GM12892 (cell line): ENCODE measurements at regions not wholly inside any gene's neighbourhood (a gene's known extent, or its start where the extent isn't known, plus 50 kb on each side); places are given as distances from the start of the nearest gene placed in this dataset.
A peak's percentile ranks its signal among the peaks of the same experiment; 100 is the strongest.

Source experiments
- DNase-seq: peaks from one replicate; pipeline ENCODE4 v3.0.0; 2011; ENCODE audit not compliant: insufficient read length
- FAIRE-seq: peaks from 2 replicates; lab custom pipeline; 2011; peaks lifted over from hg19 to GRCh38; lab: Jason Lieb, UNC
- POLR2A ChIP-seq: IDR thresholded peaks from 2 replicates; pipeline ENCODE4 v1.6.1; 2011; ENCODE audit warnings: low read depth, low read length, control low read depth
- POLR2AphosphoS5 ChIP-seq: IDR thresholded peaks from 2 replicates; pipeline ENCODE4 v1.6.1; 2011; ENCODE audit warnings: low read depth, low read length, control low read depth
- TAF1 ChIP-seq: IDR thresholded peaks from 2 replicates; pipeline ENCODE4 v1.6.1; 2011; ENCODE audit warnings: low read depth, mild to moderate bottlenecking, control low read depth, low read length, borderline replicate concordance

- DNase-seq (peak; percentile 8), FAIRE-seq (no peak)
- TF ChIP-seq POLR2AphosphoS5: no peak
- no peak for TF ChIP-seq TAF1
- no peak for TF ChIP-seq POLR2A
Measured at GRCh38 chr11:69384251-69385143, 90.5 kb downstream of the MYEOV start.

DNA sequence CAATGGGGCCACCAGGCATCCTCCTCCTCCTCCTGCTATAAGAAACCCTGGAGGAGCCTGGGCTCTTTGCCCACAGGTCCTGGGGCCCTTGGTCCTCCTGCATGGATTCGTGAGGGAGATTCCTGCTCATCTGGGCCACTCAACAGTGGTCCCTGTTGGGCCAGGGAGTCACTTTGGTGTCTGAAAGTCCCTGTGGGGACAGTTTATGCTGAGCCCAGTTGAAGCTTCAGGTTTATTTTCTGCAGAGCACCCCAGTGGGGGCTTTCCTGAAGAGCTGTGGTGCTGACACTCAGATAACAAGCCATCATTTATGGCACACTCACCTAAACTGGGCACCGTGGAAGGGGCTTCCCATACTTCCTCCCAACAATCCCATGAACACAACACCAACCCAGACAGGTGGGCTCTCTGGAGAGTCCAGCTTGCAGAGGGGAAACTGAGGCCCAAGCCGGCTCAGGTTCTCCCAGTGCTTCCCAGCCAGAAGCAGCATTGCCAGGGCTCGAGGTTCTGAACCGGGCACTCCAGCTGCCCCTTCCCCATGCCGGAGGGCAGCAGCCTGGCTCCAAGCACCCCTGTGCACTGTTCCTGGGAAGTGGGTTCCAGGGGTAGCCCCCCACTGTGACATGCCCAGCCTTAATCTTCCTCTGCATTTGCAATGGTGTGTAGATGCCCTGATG lies 91.3 kb downstream of the MYEOV start:
- TF ChIP-seq POLR2AphosphoS5: no peak
- TF ChIP-seq TAF1: no peak
- no peak for TF ChIP-seq POLR2A
- FAIRE-seq (no peak), DNase-seq (peak; percentile 15)

- peak; percentile 5 for DNase-seq
- no peak for FAIRE-seq
- TF ChIP-seq TAF1: no peak
Measured at GRCh38 chr11:69385832-69386427, 92.0 kb downstream of the MYEOV start.

DNA sequence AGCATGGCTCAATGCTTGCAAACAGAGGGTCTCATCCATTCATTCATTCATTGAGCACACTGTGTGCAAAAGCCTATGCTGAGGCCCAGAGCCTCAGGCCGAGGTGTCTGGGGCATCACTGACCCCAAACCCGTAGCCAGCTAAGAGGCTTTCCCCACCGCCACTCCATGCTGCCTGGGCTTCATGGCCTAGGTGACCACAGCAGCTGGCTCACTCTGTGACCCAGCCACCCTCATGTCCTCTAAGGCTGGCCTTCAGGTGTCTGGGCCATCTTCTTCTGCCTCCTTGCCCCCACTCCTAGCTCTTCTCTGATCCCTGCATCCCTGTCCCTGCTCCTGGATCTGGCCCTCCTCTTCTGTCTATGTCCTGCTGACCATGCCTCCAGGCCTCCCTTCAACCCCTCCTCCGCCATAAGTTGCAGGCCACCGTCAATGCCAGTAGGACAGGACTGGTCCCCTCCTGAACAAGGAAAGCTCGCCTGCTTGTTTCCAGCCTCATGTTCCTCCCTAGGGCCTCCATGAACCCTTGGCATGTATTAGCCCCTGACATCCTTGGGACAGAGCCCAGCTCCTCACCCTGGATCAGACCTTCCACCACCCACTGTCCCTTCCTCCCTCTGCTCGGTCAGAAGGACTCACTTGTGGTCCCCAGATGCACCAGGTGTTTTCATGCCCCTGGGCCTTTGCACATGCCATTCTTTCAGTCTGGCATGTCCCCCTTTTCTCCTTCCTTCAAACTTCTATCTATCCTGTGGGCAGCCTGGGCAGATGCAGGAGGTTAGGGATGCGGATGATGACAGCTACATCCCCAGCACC lies 92.8 kb downstream of the MYEOV start:
- FAIRE-seq: no peak
- TF ChIP-seq POLR2A (no peak), TAF1 (no peak), POLR2AphosphoS5 (no peak)

GRCh38 chr11:69387409-69387885 lies 93.5 kb downstream of the MYEOV start:
- DNase-seq (no peak), FAIRE-seq (no peak)
- TF ChIP-seq TAF1 (no peak), POLR2AphosphoS5 (no peak), POLR2A (no peak)

More for the DNA sequence above, 92.8 kb downstream of the MYEOV start:
- DNase-seq: no peak

GRCh38 chr11:69388210-69388609 lies 93.3 kb upstream of the LINC01488 start:
- no peak for FAIRE-seq
- no peak for DNase-seq
- TF ChIP-seq POLR2A (no peak), POLR2AphosphoS5 (no peak), TAF1 (no peak)

GRCh38 chr11:69388661-69389060 lies 92.8 kb upstream of the LINC01488 start:
- FAIRE-seq (no peak), DNase-seq (no peak)
- TF ChIP-seq TAF1: no peak
- no peak for TF ChIP-seq POLR2AphosphoS5
- TF ChIP-seq POLR2A: no peak

GRCh38 chr11:69390561-69390960 lies 90.9 kb upstream of the LINC01488 start:
- no peak for FAIRE-seq
- no peak for DNase-seq
- TF ChIP-seq POLR2AphosphoS5: no peak

DNA sequence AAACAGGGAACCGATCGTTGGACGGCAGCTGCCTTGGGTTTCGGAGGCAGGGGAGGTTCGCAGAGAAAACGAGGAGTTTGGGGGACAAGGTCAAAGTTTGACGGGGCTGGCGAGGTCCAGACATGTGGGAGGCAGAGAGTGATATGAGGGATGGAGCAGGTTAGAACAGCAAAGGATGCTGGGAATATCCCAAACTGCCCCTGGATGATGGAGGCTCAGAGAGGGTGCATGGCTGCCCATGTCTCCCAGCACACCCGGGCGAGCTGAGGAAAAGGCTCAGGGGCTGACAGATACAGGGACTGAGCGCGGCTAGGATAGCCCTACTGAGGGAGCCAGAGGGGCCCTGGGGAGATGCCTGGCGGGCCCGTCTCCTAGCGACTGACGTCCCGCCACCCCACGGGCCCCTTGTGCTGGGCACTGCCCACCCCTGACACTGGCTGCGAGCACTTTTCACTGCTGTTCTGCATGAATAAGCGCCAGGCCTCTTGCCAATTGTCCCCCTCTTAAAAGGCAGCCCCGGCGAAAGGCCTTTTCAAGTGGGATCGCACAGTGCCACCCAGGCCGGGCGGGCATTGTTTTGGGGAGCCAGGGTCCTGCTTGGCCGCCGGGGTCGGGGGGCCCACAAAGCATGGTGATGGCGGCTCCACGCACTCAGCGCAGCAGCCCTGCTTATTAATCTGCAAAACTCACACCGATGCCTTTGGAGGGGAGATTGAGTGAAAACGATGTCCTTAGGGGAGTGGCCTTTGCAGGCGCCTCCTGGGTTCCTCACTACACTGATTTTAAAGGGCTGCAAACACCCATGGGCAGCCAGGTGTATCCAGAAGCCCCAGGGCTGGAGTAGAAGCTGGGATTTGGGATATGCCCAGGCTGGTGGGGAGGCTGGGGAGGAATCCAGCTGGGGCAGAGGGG lies 90.0 kb upstream of the LINC01488 start:
- DNase-seq: no peak
- FAIRE-seq: no peak
- TF ChIP-seq TAF1: no peak

GRCh38 chr11:69392104-69392653 lies 89.3 kb upstream of the LINC01488 start:
- no peak for TF ChIP-seq POLR2A
- TF ChIP-seq TAF1: no peak
- no peak for TF ChIP-seq POLR2AphosphoS5
- DNase-seq (no peak), FAIRE-seq (no peak)

GRCh38 chr11:69393178-69393832 lies 88.2 kb upstream of the LINC01488 start:
- no peak for DNase-seq
- no peak for TF ChIP-seq POLR2A
- no peak for TF ChIP-seq POLR2AphosphoS5
- no peak for TF ChIP-seq TAF1
- FAIRE-seq: no peak
